H1 (cell line): ENCODE measurements at regions not wholly inside any gene's neighbourhood (a gene's known extent, or its start where the extent isn't known, plus 50 kb on each side); places are given as distances from the start of the nearest gene placed in this dataset.

Experiments used
- CREB1 ChIP-seq: IDR thresholded peaks from 2 replicates; pipeline ENCODE4 v1.6.1; 2012; ENCODE audit warnings: inconsistent platforms
- CTCF ChIP-seq, 3 experiments: IDR thresholded peaks; 1 replicate in 2 of 3; 2 replicates in 1 of 3; pipeline versions ENCODE4 v1.5.1 to v1.6.1; 2011; ENCODE audit warnings: low read length in 3 of 3, mild to moderate bottlenecking in 3 of 3, inconsistent platforms in 2 of 3, low read depth in 1 of 3, moderate library complexity in 1 of 3; ENCODE audit not compliant: insufficient read depth in 1 of 3; ENCODE audit errors: control extremely low read depth in 1 of 3
- EGR1 ChIP-seq: IDR thresholded peaks from 2 replicates; pipeline ENCODE4 v1.6.1; 2011; ENCODE audit warnings: low read depth, low read length, borderline replicate concordance
- EZH2 ChIP-seq: fragments of 200-600 bp; sonication (generic); IDR thresholded peaks from 2 replicates; pipeline ENCODE4 v1.7.1; 2012; ENCODE audit warnings: low read depth, mild to moderate bottlenecking, moderate library complexity, low read length, inconsistent platforms; ENCODE audit not compliant: severe bottlenecking
- SRF ChIP-seq: IDR thresholded peaks from 2 replicates; pipeline ENCODE4 v1.6.1; 2011; ENCODE audit warnings: mild to moderate bottlenecking, low read depth, low read length, moderate library complexity

- TF ChIP-seq SRF, result no peak
- no peak for TF ChIP-seq CTCF (IDR thresholded peaks at IDR 0.05; ENCODE audit: control extremely low read depth in 1 of 3, insufficient read depth in 1 of 3, low read depth in 1 of 3, low read length in 3 of 3)
- TF ChIP-seq CREB1, result no peak
- no peak for TF ChIP-seq EGR1
- no peak for TF ChIP-seq EZH2
These were observed 203.6 kb upstream of the NBEA start for GRCh38 chr13:34738254-34738992.
